ENCODE measurements at regions not wholly inside any gene's neighbourhood (a gene's known extent, or its start where the extent isn't known, plus 50 kb on each side); places are given as distances from the start of the nearest gene placed in this dataset.

GRCh38 chr2:188785490-188785889 lies 188.7 kb upstream of the COL3A1 start:
- DNase-seq = no peak

GRCh38 chr2:188786368-188786841 lies 187.8 kb upstream of the COL3A1 start:
- no peak overlapping the region for H2AFZ ChIP-seq
- no peaks in the 10 kb centered on the region for H3K36me3 ChIP-seq (ENCODE audit: low read depth)
- H3K4me3 ChIP-seq = no peak overlapping the region
- H3K4me2 ChIP-seq = no peak overlapping the region
- ChIA-PET POLR2A (ENCODE audit: unreplicated experiment) (no interaction called here), CTCF (no interaction called here)
- TF ChIP-seq EZH2 (IDR thresholded peaks at IDR 0.05; ENCODE audit: low read depth) = no peak
- TF ChIP-seq, protein P1, sequence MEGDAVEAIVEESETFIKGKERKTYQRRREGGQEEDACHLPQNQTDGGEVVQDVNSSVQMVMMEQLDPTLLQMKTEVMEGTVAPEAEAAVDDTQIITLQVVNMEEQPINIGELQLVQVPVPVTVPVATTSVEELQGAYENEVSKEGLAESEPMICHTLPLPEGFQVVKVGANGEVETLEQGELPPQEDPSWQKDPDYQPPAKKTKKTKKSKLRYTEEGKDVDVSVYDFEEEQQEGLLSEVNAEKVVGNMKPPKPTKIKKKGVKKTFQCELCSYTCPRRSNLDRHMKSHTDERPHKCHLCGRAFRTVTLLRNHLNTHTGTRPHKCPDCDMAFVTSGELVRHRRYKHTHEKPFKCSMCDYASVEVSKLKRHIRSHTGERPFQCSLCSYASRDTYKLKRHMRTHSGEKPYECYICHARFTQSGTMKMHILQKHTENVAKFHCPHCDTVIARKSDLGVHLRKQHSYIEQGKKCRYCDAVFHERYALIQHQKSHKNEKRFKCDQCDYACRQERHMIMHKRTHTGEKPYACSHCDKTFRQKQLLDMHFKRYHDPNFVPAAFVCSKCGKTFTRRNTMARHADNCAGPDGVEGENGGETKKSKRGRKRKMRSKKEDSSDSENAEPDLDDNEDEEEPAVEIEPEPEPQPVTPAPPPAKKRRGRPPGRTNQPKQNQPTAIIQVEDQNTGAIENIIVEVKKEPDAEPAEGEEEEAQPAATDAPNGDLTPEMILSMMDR (conservative IDR thresholded peaks at IDR 0.05) = no peak
- H3K27ac ChIP-seq = no peak overlapping the region
- no peak for DNase-seq
- H3K27me3 ChIP-seq (ENCODE audit: insufficient read depth, low read depth) = no peaks in the 10 kb centered on the region
- no peaks in the 10 kb centered on the region for H3F3A ChIP-seq (ENCODE audit: insufficient read depth, low read depth)
- no peaks in the 10 kb centered on the region for H4K20me1 ChIP-seq (ENCODE audit: insufficient read depth)
- no peaks in the 10 kb centered on the region for H3K9me3 ChIP-seq (ENCODE audit: insufficient read depth, low read depth)
- BruUV-seq (replicated peaks) = no TSS peak
- H3K4me1 ChIP-seq (replicated peaks; ENCODE audit: insufficient read depth) = no peaks in the 10 kb centered on the region
- intact Hi-C loops (cut with micrococcal nuclease; ENCODE audit: unreplicated experiment) = no loop called here
- H3K9me2 ChIP-seq (ENCODE audit: insufficient read depth) = no peaks in the 10 kb centered on the region
- no peaks in the 10 kb centered on the region for H3K79me2 ChIP-seq (ENCODE audit: low read depth)

More at GRCh38 chr2:188785490-188785889, 188.7 kb upstream of the COL3A1 start:
- Histone ChIP-seq H3K9me2 (ENCODE audit: insufficient read depth) (no peaks in the 10 kb centered on the region), H3K4me1 (replicated peaks; ENCODE audit: insufficient read depth) (no peaks in the 10 kb centered on the region), H3K36me3 (ENCODE audit: low read depth) (no peaks in the 10 kb centered on the region), H4K20me1 (ENCODE audit: insufficient read depth) (no peaks in the 10 kb centered on the region), H3K4me2 (no peak overlapping the region), H2AFZ (no peak overlapping the region), H3K27me3 (ENCODE audit: insufficient read depth, low read depth) (no peaks in the 10 kb centered on the region), H3K4me3 (no peak overlapping the region), H3K9me3 (ENCODE audit: insufficient read depth, low read depth) (no peaks in the 10 kb centered on the region), H3K79me2 (ENCODE audit: low read depth) (no peaks in the 10 kb centered on the region), H3F3A (ENCODE audit: insufficient read depth, low read depth) (no peaks in the 10 kb centered on the region), H3K27ac (no peak overlapping the region)
- intact Hi-C loops (cut with micrococcal nuclease; ENCODE audit: unreplicated experiment) = no loop called here
- ChIA-PET CTCF (no interaction called here), POLR2A (ENCODE audit: unreplicated experiment) (no interaction called here)
- no TSS peak for BruUV-seq (replicated peaks)
- TF ChIP-seq, protein P1 (conservative IDR thresholded peaks at IDR 0.05) = no peak
- TF ChIP-seq EZH2 (IDR thresholded peaks at IDR 0.05; ENCODE audit: low read depth) = no peak

GRCh38 chr2:188787021-188787657 lies 187.0 kb upstream of the COL3A1 start:
- no peaks in the 10 kb centered on the region for H4K20me1 ChIP-seq (ENCODE audit: insufficient read depth)
- no peak overlapping the region for H3K27ac ChIP-seq
- intact Hi-C loops (cut with micrococcal nuclease; ENCODE audit: unreplicated experiment) = no loop called here
- no peaks in the 10 kb centered on the region for H3K9me3 ChIP-seq (ENCODE audit: insufficient read depth, low read depth)
- no peaks in the 10 kb centered on the region for H3K9me2 ChIP-seq (ENCODE audit: insufficient read depth)
- H3K4me3 ChIP-seq = no peak overlapping the region
- TF ChIP-seq, protein P1 (conservative IDR thresholded peaks at IDR 0.05) = no peak
- no peak for TF ChIP-seq EZH2 (IDR thresholded peaks at IDR 0.05; ENCODE audit: low read depth)
- no peaks in the 10 kb centered on the region for H3K79me2 ChIP-seq (ENCODE audit: low read depth)
- H3K36me3 ChIP-seq (ENCODE audit: low read depth) = no peaks in the 10 kb centered on the region
- POLR2A ChIA-PET (ENCODE audit: unreplicated experiment) = no interaction called here
- DNase-seq = no peak
- no peaks in the 10 kb centered on the region for H3K27me3 ChIP-seq (ENCODE audit: insufficient read depth, low read depth)
- no peaks in the 10 kb centered on the region for H3K4me1 ChIP-seq (replicated peaks; ENCODE audit: insufficient read depth)
- no TSS peak for BruUV-seq (replicated peaks)
- no peak overlapping the region for H3K4me2 ChIP-seq
- CTCF ChIA-PET = no interaction called here
- no peaks in the 10 kb centered on the region for H3F3A ChIP-seq (ENCODE audit: insufficient read depth, low read depth)
- H2AFZ ChIP-seq = no peak overlapping the region
